HepG2 (cell line): ENCODE measurements at regions not wholly inside any gene's neighbourhood (a gene's known extent, or its start where the extent isn't known, plus 50 kb on each side); places are given as distances from the start of the nearest gene placed in this dataset.
A peak's percentile ranks its signal among the peaks of the same experiment; 100 is the strongest.

Experiments used
- ATAC-seq: fragments of 200-7000 bp; cut with Tn5 transposase; 3 replicates; pipeline ENCODE4 v1.9.1; 2020; ENCODE audit warnings: mild to moderate bottlenecking, moderate library complexity
- BruUV-seq: library from RNA; stranded (reverse); fragments of 400-500 nt; replicated peaks from 2 replicates; lab custom pipeline; 2021; lab: Mats Ljungman, UMichigan
- CTCF ChIA-PET: fragments of 300-600 bp; formaldehyde crosslinking; extraction: SDS; loops from one replicate; lab custom pipeline; 2021; ENCODE audit warnings: low total read pairs, inconsistent platforms, low intra/inter-chr PET ratio; lab: Yijun Ruan, JAX
- POLR2A ChIA-PET: fragments of 350-600 bp; sonication (Branson Sonifier 250); formaldehyde crosslinking; loops from one replicate; lab custom pipeline; 2020; ENCODE audit warnings: antibody characterized with exemption, inconsistent platforms; lab: Yijun Ruan, JAX
- DNase-seq: peaks from one replicate; pipeline ENCODE4 v3.0.0-alpha.2; 2015; ENCODE audit warnings: low spot score
- FAIRE-seq: peaks from 3 replicates; lab custom pipeline; 2011; peaks lifted over from hg19 to GRCh38; lab: Jason Lieb, UNC
- H2AFZ ChIP-seq: one replicate; pipeline ENCODE4 v1.6.1; 2011; ENCODE audit warnings: low read length, inconsistent platforms
- H3K27ac ChIP-seq: fragments of 300-600 bp; 3 replicates; pipeline ENCODE4 v1.8.0; 2011; ENCODE audit warnings: mixed run types, mild to moderate bottlenecking, mixed read lengths, low read length, inconsistent platforms; ENCODE audit not compliant: insufficient read depth; ENCODE audit errors: extremely low read length
- H3K27me3 ChIP-seq, 2 experiments: fragments of 200-600 bp in 1 of 2; 2 replicates in 1 of 2; 3 replicates in 1 of 2; pipeline versions ENCODE4 v1.6.0 to v1.8.0; 2011; ENCODE audit warnings: low read length in 2 of 2, mild to moderate bottlenecking in 2 of 2, moderate library complexity in 2 of 2, inconsistent platforms in 1 of 2; ENCODE audit not compliant: insufficient read depth in 2 of 2, control insufficient read depth in 1 of 2
- H3K36me3 ChIP-seq, 2 experiments: fragments of 200-600 bp in 1 of 2; replicated peaks in 1 of 2; 2 replicates in 1 of 2; 3 replicates in 1 of 2; pipeline versions ENCODE4 v1.5.1 to v1.8.0; 2011; ENCODE audit warnings: low read length in 2 of 2, inconsistent platforms in 1 of 2; ENCODE audit not compliant: insufficient read depth in 2 of 2, control insufficient read depth in 1 of 2
- H3K4me1 ChIP-seq: 2 replicates; pipeline ENCODE4 v1.5.1; 2012; ENCODE audit warnings: low read length, inconsistent platforms; ENCODE audit not compliant: insufficient read depth
- H3K4me2 ChIP-seq: 2 replicates; pipeline ENCODE4 v1.6.0; 2011; ENCODE audit warnings: low read depth, low read length, inconsistent platforms
- H3K4me3 ChIP-seq, 3 experiments: fragments of 200-600 bp in 1 of 3; sonication (generic), shearing (Covaris generic) in 1 of 3; replicated peaks in 1 of 3; 2 replicates each; pipeline ENCODE4 v1.5.1; 2011 to 2016; ENCODE audit warnings: low read length in 3 of 3, inconsistent platforms in 2 of 3, low read depth in 2 of 3, mild to moderate bottlenecking in 2 of 3, control low read depth in 1 of 3, mixed read lengths in 1 of 3; ENCODE audit not compliant: insufficient read depth in 1 of 3
- H3K79me2 ChIP-seq: one replicate; pipeline ENCODE4 v1.6.1; 2011; ENCODE audit warnings: low read length, inconsistent platforms; ENCODE audit not compliant: insufficient read depth
- H3K9ac ChIP-seq: 2 replicates; pipeline ENCODE4 v1.6.0; 2011; ENCODE audit warnings: mild to moderate bottlenecking, low read depth, low read length, inconsistent platforms; ENCODE audit not compliant: insufficient read depth
- H3K9me3 ChIP-seq: 2 replicates; pipeline ENCODE4 v1.5.1; 2012; ENCODE audit warnings: mild to moderate bottlenecking, low read length
- H4K20me1 ChIP-seq: 2 replicates; pipeline ENCODE4 v1.6.0; 2011; ENCODE audit warnings: inconsistent platforms, mild to moderate bottlenecking, low read length, moderate library complexity; ENCODE audit not compliant: insufficient read depth
- ARNTL ChIP-seq: sonication (generic); formaldehyde crosslinking; IDR thresholded peaks from 2 replicates; pipeline ENCODE4 v1.4.0; 2020; ENCODE audit warnings: mild to moderate bottlenecking, missing genetic modification reagents
- GPBP1L1 ChIP-seq: sonication (generic); formaldehyde crosslinking; IDR thresholded peaks from 2 replicates; pipeline ENCODE4 v1.5.0; 2020; ENCODE audit warnings: mild to moderate bottlenecking, missing genetic modification reagents
- MEIS1 ChIP-seq: sonication (generic); formaldehyde crosslinking; IDR thresholded peaks from 2 replicates; pipeline ENCODE4 v1.9.0; 2021; ENCODE audit warnings: mild to moderate bottlenecking, missing genetic modification reagents, moderate library complexity, borderline replicate concordance
- PREB ChIP-seq: sonication (generic); formaldehyde crosslinking; IDR thresholded peaks from 2 replicates; pipeline ENCODE4 v1.4.0; 2020; ENCODE audit warnings: missing genetic modification reagents
- RAD51 ChIP-seq: fragments of 450-650 bp; IDR thresholded peaks from 2 replicates; pipeline ENCODE4 v1.6.1; 2016; ENCODE audit warnings: borderline replicate concordance
- RBFOX2 ChIP-seq: fragments of 200-400 bp; formaldehyde crosslinking; IDR thresholded peaks from 2 replicates; pipeline ENCODE4 v1.6.1; 2017; ENCODE audit warnings: low read depth, mild to moderate bottlenecking, low read length
- RBM22 ChIP-seq: fragments of 200-400 bp; formaldehyde crosslinking; optimal IDR thresholded peaks from 2 replicates; pipeline ENCODE3; 2017; ENCODE audit warnings: mild to moderate bottlenecking, low read length, moderate library complexity
- U2AF2 ChIP-seq: fragments of 200-400 bp; formaldehyde crosslinking; IDR thresholded peaks from 2 replicates; pipeline ENCODE4 v1.6.1; 2017; ENCODE audit warnings: low read depth, mild to moderate bottlenecking, low read length
- ZNF407 ChIP-seq: sonication (generic); formaldehyde crosslinking; IDR thresholded peaks from one replicate; pipeline ENCODE4 v1.5.1; 2020; ENCODE audit warnings: mild to moderate bottlenecking, missing genetic modification reagents; ENCODE audit errors: not compliant biosample characterization
- ZNF841 ChIP-seq: sonication (generic); formaldehyde crosslinking; IDR thresholded peaks from 2 replicates; pipeline ENCODE4 v1.8.1; 2023; ENCODE audit warnings: missing genetic modification reagents, borderline replicate concordance
- WGBS: methylation state at CpG from one replicate; pipeline ENCODE4 v1.1.6; 2017; ENCODE audit warnings: low lambda C conversion rate; 5-methylcytosine and 5-hydroxymethylcytosine counted together
- in situ Hi-C: cut with HindIII; loops from 2 replicates; pipeline ENCODE4 v1.10.0; 2017; ENCODE audit warnings: low pct_unique_long_range_greater_than_20kb; ENCODE audit not compliant: extremely low pct_ligation_motif_present
- intact Hi-C: fragments of 100-400 bp; cut with micrococcal nuclease; formaldehyde crosslinking; loops from one replicate; pipeline ENCODE4 v1.10.0; 2022; ENCODE audit not compliant: unreplicated experiment

GRCh38 chr16:7964167-7964566, 626.1 kb downstream of the TMEM114 start (continued):
- TF ChIP-seq ZNF407 (no peak), RBFOX2 (no peak)

GRCh38 chr16:7962091-7962879, 628.0 kb downstream of the TMEM114 start:
- Histone ChIP-seq H3K4me1 (no peaks in the 10 kb centered on the region), H3K27ac (no peak overlapping the region), H3K9ac (no peak overlapping the region), H3K4me3 (no peak overlapping the region), H3K4me2 (no peak overlapping the region), H3K36me3 (no peaks in the 10 kb centered on the region), H3K27me3 (no peaks in the 10 kb centered on the region), H2AFZ (no peak overlapping the region), H3K9me3 (no peaks in the 10 kb centered on the region), H3K79me2 (no peaks in the 10 kb centered on the region), H4K20me1 (no peaks in the 10 kb centered on the region)
- in situ Hi-C loops (no loop called here), intact Hi-C loops (no loop called here)
- BruUV-seq = no TSS peak
- no peak for DNase-seq
- TF ChIP-seq GPBP1L1 (CRISPR knock-in tag) (no peak), U2AF2 (no peak), RAD51 (0 out of 2 replicates have a peak, but pooled peaks have one; percentile 4), RBM22 (no peak), ZNF841 (no peak), PREB (CRISPR knock-in tag) (no peak), MEIS1 (no peak), ARNTL (CRISPR knock-in tag) (no peak)
- POLR2A ChIA-PET = no interaction called here
- no peak for ATAC-seq
- CTCF ChIA-PET = no interaction called here
- WGBS = 11% methylated on average over 9 of the region's 9 CpGs
- no peak for FAIRE-seq
